ENCODE measurements at regions not wholly inside any gene's neighbourhood (a gene's known extent, or its start where the extent isn't known, plus 50 kb on each side); places are given as distances from the start of the nearest gene placed in this dataset.

DNA sequence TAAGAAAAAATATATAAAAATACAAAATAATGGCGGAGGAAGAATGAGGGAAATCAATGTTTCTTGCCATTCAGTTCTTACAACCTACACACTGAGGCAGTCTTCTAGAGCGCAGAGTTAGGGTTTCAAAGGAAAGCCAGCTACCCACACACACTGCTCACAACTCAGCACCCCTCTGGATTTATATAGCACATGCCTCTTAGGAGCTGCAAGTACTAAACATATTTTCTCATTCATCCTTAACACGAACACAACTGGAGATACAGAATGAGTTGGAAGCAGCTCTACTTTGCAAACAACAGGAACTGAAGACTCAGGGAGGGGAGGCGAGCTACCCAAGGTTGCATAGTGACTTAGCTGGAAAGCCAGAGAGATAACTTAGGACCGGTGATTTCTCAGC lies 293.8 kb downstream of the CTTN start:
- no peak overlapping the region for H3K27ac ChIP-seq
- intact Hi-C loops (cut with DNase I) = no loop called here
- WGBS, 2 donors = 88 to 90% methylated on average over 5 of the region's 5 CpGs
- H3K27me3 ChIP-seq = no peaks in the 10 kb centered on the region
- H3K9me3 ChIP-seq = no peaks in the 10 kb centered on the region
- no peaks in the 10 kb centered on the region for H3K4me1 ChIP-seq
- no peak overlapping the region for H3K4me3 ChIP-seq (replicated peaks in 1 of 3)
- no peak for DNase-seq
- no peak for TF ChIP-seq POLR2A (IDR thresholded peaks at IDR 0.05)
- TF ChIP-seq, protein P1, sequence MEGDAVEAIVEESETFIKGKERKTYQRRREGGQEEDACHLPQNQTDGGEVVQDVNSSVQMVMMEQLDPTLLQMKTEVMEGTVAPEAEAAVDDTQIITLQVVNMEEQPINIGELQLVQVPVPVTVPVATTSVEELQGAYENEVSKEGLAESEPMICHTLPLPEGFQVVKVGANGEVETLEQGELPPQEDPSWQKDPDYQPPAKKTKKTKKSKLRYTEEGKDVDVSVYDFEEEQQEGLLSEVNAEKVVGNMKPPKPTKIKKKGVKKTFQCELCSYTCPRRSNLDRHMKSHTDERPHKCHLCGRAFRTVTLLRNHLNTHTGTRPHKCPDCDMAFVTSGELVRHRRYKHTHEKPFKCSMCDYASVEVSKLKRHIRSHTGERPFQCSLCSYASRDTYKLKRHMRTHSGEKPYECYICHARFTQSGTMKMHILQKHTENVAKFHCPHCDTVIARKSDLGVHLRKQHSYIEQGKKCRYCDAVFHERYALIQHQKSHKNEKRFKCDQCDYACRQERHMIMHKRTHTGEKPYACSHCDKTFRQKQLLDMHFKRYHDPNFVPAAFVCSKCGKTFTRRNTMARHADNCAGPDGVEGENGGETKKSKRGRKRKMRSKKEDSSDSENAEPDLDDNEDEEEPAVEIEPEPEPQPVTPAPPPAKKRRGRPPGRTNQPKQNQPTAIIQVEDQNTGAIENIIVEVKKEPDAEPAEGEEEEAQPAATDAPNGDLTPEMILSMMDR (IDR thresholded peaks at IDR 0.05) = no peak
- H3K36me3 ChIP-seq = no peaks in the 10 kb centered on the region

DNA sequence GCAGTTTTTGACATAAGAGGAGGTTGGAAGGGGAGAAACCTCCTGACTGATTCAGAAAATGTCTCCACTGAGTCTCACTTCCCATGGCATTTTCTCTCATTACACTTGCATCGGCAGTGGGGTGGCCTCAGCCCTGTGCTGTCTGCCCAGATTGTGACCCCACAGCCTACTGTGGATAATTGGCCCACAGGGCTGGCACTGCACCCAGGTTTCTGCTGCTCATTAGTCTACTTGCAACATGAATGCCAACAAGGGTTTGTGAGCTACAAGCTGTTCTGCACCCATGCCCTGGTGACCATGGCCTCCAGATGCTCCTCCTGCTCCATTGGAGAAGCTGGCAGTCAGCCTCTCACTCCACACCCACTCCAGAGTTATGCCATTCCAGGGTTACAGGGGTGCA lies 296.0 kb downstream of the CTTN start:
- Histone ChIP-seq H3K36me3 (no peaks in the 10 kb centered on the region), H3K27me3 (no peaks in the 10 kb centered on the region), H3K9me3 (no peaks in the 10 kb centered on the region), H3K4me3 (replicated peaks in 1 of 3) (no peak overlapping the region), H3K27ac (no peak overlapping the region), H3K4me1 (no peaks in the 10 kb centered on the region)
- DNase-seq = no peak
- WGBS, 2 donors = 91 to 100% methylated on average over 1 of the region's 1 CpG
- intact Hi-C loops (cut with DNase I) = no loop called here
- TF ChIP-seq, protein P1 (IDR thresholded peaks at IDR 0.05) = no peak
- no peak for TF ChIP-seq POLR2A (IDR thresholded peaks at IDR 0.05)

DNA sequence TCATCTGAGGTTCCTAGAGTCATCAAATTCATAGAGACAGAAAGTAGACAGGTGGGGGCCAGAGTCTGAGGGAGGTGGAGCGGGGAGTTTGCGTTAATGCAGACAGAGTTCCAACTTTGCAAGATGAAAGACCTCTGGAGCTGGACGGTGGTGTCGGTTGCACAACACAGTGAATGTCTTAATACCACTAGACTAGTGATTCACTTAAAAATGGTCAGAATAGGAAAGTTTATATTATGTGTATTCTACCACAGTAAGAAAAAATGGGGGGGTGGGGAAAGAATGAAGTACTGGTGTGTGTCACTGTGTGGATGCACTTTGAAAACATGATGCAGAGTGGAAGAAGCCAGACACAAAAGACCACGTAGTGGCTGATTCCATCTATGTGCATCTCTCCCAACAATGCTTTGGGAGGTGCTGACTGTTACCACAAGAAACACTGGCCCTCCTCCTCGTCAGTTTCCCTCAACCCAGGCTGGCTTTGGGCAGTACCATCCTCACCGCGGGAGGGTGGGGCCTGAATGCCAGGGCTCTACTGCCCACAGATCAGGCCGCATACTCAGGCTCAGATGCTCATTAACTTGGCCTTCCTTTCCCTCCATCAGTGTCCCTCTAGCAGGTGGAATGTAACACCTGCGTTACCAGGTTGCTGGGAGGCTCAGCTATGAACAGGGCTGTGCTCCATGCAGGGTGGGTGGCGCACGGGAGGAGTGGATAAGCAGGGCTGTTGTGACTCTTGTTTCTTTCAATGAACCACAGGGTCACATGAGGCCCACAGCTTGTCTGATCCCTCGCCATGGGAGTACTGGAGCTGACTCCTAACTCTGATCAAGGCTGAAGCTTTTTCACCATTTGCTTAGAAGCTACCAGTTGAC lies 297.0 kb downstream of the CTTN start:
- intact Hi-C loops (cut with DNase I) = no loop called here
- TF ChIP-seq, protein P1 (IDR thresholded peaks at IDR 0.05) = no peak
- no peak for TF ChIP-seq POLR2A (IDR thresholded peaks at IDR 0.05)
- 91 to 93% methylated on average over 13 of the region's 13 CpGs for WGBS, 2 donors
- H3K4me1 ChIP-seq = no peaks in the 10 kb centered on the region
- DNase-seq = no peak
- no peak overlapping the region for H3K4me3 ChIP-seq (replicated peaks in 1 of 3)
- no peaks in the 10 kb centered on the region for H3K9me3 ChIP-seq
- no peaks in the 10 kb centered on the region for H3K27me3 ChIP-seq
- no peak overlapping the region for H3K27ac ChIP-seq
- no peaks in the 10 kb centered on the region for H3K36me3 ChIP-seq

DNA sequence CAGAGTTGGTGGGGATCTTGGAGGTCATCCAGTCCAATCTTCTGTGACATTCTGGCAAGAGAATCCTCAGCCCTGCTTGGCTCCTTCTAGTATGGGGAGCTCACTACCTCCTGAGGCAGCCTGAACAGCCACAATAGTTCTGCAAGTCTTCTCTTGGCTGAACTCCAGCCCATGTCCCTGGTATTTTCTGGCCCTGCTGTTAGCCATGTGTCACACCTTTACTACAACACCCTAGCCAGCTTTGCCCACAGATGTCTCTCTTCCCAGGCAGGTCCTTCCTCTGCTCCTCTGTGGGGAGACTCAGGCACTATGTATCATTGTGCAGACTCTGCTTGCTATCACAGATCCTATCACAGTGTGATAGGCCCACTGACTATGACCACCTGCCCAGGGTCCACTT lies 297.7 kb downstream of the CTTN start:
- Histone ChIP-seq H3K4me3 (replicated peaks in 1 of 3) (no peak overlapping the region), H3K27me3 (no peaks in the 10 kb centered on the region), H3K27ac (no peak overlapping the region), H3K9me3 (no peaks in the 10 kb centered on the region), H3K36me3 (no peaks in the 10 kb centered on the region), H3K4me1 (no peaks in the 10 kb centered on the region)
- intact Hi-C loops (cut with DNase I) = no loop called here
- no peak for DNase-seq
- TF ChIP-seq, protein P1 (IDR thresholded peaks at IDR 0.05) = no peak
- no peak for TF ChIP-seq POLR2A (IDR thresholded peaks at IDR 0.05)

- TF ChIP-seq, protein P1 (IDR thresholded peaks at IDR 0.05) = no peak
- TF ChIP-seq POLR2A (IDR thresholded peaks at IDR 0.05) = no peak
- intact Hi-C loops (cut with DNase I) = no loop called here
- 96 to 97% methylated on average over 5 of the region's 5 CpGs for WGBS, 2 donors
Measured at GRCh38 chr11:70696564-70696963, 298.2 kb downstream of the CTTN start.

More at GRCh38 chr11:70696564-70696963, 298.2 kb downstream of the CTTN start:
- Histone ChIP-seq H3K4me1 (no peaks in the 10 kb centered on the region), H3K9me3 (no peaks in the 10 kb centered on the region), H3K4me3 (replicated peaks in 1 of 3) (no peak overlapping the region), H3K27ac (no peak overlapping the region), H3K27me3 (no peaks in the 10 kb centered on the region), H3K36me3 (no peaks in the 10 kb centered on the region)
- DNase-seq = no peak

All from thyroid gland (tissue), 4 donors.